Dedifferentiated amniotic fluid mesenchymal stem cell (primary cell): ENCODE measurements at regions not wholly inside any gene's neighbourhood (a gene's known extent, or its start where the extent isn't known, plus 50 kb on each side); places are given as distances from the start of the nearest gene placed in this dataset.

Source experiments
- DNase-seq: peaks from one replicate; pipeline ENCODE4 v3.0.0-alpha.2; 2016; ENCODE audit errors: extremely low spot score

DNA sequence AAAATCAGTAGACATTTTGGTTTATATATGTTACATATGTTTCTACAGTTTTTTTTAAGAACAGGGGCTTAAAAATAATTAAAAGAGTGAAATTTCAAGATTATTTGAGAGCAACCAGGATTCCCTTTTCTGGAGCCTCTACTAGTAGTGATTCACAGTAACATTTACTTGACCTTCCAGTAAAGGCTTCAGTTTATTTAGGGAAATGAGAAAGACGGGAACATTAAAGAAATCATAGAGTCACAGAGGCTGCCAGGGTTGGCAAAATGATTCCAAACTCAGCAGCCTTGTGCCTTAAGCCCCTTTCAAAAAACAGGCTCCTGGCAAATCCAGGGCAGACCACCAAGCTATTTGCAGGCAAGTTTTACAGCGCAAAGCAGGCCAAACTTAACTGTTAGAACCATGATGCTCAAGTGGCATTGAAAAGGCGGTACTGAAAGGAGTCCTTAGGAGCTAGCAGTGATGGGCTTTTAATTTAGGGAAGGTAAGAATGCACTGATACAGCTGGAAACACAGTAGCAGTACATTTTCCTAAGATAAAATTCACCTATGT lies 201.1 kb upstream of the ADAMTS9 start:
- no peak for DNase-seq

DNA sequence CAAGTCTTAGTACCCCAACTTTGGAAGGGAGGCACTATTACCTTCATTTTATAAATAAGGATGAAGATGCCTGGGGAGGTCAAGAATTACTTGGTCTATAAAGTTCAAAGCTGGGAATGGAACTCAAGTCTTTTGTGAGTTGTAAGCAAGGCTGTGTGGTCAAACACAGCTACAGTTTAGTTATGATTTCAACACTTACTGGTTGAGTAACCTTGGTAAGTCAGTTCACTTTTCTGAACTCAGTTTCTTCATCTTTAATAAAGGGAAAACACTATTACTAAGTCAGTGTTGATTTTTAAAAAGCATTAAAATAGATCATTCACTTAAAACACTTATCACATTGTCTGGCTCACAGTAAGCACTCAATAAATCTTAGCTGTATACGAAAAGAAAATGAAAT lies 200.4 kb upstream of the ADAMTS9 start:
- DNase-seq, result no peak

DNA sequence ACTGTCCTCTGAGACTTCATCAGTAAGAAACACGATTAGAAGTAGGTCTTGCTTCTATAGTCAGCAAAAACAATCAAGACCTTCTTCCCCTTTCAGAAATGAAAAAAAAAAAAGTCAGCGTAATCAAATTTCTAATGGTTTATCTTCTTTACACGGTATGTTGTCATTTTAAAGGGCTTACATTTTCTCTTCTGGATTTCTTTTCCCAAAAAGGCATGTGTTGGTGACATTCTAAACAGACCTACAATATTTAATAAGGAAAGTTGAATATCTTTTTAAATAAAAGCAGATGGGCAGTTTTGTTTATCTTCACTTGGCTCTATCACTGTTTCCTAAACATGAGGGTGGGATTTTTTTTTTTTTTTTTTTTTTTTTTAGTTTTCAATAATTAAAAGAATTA lies 197.3 kb upstream of the ADAMTS9 start:
- no peak for DNase-seq

DNA sequence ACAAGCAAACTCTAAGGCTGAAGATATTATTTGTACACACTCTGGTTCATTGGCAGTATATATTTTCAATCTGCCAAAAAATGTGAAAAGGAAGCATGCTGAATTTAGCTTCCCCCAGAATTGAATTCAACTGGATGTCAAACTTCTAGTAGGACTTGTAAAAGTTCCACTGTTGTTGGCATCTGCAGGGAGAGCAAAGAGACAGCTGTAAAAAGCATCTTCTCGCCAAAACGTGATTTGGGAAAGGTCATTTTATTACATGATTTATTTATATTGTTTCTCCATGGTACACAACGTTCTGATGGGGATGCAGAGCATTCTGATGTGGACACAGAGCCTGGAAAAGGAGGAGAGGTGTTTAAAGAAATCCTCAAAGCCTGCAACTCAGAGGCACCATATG lies 196.7 kb upstream of the ADAMTS9 start:
- DNase-seq, result no peak

DNA sequence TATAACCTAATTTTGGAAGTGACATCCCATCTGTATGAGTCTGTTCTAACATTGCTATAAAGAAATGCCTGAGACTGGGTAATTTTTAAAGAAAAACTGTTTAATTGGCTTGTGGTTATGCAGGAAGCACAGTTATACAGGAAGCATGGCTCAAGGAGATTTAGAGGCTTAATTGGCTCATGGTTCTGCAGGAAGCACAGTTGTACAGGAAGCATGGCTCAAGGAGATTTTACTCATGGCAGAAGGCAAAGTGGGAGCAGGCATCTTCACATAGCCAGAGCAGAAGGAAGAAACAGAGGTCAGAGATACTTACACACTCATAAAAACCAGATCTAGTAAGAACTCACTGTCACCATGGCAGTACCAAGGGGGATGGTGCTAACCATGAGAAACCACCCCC lies 193.1 kb upstream of the ADAMTS9 start:
- DNase-seq, result no peak

GRCh38 chr3:64878362-64878761 lies 190.6 kb upstream of the ADAMTS9 start:
- DNase-seq, result no peak

DNA sequence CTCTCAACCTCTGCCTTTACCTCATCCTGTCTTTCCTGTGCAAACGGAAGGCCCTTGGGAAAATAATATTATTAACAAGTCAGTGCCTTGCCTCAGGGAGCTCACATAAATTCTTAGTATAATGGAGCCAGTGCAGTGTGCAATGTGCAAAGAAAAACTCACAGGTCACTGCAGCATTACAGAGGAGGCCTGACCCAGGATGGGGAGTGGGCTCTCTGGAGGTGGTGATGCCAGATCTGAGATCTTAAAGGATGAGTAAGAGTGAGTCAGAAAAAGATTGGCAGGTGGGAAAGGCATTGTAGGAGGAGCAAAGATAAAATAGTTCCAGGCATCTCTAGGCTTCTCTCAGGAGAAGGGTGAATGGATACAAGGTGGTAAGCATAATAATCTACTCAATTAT lies 185.6 kb upstream of the ADAMTS9 start:
- no peak for DNase-seq

GRCh38 chr3:64872345-64872744 lies 184.5 kb upstream of the ADAMTS9 start:
- no peak for DNase-seq

DNA sequence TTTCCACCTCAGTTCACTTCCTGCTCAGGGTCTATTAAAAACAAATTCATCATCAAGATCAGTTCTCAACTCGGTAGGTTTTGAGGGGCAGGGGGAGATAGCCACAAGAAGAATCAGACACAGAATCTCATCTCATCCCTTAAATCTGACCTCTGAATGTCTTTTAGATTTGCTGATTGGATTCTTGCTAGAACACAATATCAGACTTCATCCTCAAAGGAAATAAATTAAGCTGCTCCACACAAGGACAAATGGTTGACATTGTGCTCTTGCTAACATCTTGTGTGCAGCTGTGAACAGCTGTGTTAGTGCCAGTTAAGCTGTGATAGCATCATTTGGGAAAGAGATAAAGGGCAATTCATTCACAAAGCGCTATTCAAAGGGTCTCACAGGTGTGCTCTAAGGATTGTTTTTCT lies 184.0 kb upstream of the ADAMTS9 start:
- DNase-seq, result no peak

DNA sequence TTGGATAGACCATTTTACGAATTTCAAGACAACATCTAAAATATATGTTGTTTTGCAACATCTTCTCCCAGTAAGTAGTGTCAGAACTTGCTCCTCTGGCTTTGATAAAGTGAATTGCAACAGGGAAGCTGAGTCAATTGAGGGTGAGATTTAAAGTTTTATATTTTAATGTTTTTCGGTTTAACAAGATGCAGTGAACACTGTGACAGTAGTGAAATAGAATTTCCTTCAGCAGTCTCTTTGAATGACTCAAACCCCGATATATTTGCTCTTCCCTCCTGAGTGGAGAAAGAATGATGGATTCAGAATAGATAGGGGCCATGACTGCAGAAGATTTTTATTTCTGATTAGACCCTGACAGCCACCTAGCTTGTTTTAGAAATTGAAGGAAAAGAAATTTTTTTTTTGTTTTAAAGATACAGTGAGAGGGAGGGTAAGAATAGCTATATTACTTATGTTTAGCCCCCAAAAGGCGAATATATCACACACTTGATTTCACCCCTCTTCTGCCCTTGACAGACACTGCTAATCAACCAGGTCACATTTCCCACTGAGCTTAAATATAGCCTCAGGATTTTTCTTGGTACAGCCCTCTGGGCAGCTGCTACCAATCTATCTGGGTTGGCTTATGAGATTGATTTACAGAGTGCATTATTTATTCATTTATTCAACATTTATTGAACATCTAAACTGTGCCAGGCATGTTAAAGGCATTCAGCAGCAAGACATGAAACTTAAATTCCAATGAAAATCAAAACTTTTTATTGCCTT lies 183.3 kb upstream of the ADAMTS9 start:
- no peak for DNase-seq

- no peak for DNase-seq
These were observed 179.4 kb upstream of the ADAMTS9 start for GRCh38 chr3:64867224-64867623.

DNA sequence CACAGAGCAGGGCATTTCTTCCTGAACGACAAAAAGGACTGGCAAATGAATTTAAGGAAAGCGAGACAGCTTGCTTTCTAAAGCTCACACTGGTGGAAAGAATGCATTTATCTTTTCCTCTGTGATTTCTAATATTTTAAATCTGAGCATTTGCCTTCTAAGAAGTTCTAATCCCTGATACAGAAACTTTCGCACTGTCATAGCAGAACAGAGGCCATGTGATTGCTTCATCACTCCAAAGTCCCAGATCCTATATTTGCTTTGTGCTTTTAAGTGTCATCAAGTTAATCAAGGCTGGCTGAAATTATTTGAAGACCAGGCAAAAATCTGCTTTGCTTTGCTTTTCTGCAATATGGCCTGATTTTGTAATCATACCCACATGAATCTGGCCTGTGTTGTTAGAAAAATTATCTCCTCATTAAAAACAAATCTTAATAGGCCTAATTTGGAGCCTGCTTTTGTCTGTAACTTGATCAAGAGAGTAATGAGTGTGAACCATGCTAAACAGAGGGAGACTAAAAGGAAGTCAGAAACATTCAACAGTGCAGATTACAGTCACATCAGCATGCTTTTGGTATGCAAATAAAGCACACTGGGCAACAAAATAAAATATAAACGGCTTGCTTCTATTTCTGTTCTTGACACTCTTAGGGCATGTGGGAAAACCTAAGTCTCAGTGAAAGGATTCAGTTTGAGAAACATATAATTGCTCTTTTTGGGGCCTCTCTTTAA lies 178.2 kb upstream of the ADAMTS9 start:
- no peak for DNase-seq

GRCh38 chr3:64863226-64864212 lies 175.7 kb upstream of the ADAMTS9 start:
- DNase-seq, result no peak

DNA sequence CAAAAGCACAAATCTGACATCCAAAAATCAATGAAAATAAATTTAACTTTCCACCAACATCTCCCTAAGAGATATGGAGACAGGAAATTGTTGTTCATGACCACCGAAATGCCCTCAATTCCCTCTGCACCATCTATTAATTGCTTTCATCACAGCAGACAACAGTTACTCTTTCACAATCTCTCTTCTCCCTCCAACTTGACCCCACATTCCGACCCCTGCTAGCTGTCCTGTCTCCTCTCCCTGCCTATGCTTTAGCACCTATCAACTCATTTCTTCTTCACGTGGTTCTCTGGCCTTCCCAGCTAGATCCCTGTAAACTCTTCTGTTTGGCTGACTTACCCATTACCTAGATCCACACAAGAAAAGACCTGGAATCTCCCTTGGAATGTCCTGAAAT lies 173.9 kb upstream of the ADAMTS9 start:
- no peak for DNase-seq

DNA sequence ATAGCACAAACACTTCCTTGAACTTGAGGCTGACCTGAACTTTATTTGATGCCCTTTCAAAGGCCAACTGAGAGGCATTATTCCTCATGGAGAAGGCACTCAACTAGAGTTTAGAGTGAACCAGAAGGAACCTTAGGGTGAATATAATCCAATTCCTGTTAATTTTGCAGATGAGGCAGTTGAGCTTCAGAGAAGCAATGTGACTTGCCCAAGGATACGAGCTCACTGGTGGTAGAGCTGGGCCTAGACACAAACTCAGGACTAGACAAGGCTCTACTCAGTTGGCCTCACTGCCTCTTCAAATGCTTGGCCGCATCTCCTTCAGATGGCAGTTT lies 172.7 kb upstream of the ADAMTS9 start:
- DNase-seq, result no peak

GRCh38 chr3:64859625-64860535 lies 172.1 kb upstream of the ADAMTS9 start:
- peak; percentile 18 for DNase-seq

DNA sequence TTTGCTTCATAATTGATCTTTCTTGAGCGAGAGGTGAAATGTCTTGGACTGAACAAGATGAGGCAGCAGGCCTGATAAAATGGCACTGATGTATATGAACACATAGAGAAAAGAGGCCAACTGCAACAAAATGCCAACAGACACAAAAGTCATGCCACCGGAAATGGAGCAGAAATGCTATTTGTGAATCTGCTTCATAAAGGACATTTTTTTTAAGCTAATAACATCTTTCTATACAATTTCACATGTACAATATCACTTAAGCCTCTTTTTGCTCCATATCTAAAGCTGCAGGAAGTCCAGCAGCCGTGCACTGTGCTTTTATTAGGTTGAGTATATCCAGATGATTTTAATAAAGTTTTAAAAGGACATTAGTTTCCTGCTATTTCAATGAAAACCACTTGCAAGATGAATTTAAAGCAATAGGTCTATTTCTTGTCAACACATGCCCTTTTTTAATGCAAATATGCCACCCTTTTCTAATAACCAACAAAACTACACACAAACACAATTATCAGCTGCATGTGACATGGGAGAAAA lies 169.2 kb upstream of the ADAMTS9 start:
- DNase-seq, result no peak

GRCh38 chr3:64856106-64856505 lies 168.3 kb upstream of the ADAMTS9 start:
- no peak for DNase-seq

DNA sequence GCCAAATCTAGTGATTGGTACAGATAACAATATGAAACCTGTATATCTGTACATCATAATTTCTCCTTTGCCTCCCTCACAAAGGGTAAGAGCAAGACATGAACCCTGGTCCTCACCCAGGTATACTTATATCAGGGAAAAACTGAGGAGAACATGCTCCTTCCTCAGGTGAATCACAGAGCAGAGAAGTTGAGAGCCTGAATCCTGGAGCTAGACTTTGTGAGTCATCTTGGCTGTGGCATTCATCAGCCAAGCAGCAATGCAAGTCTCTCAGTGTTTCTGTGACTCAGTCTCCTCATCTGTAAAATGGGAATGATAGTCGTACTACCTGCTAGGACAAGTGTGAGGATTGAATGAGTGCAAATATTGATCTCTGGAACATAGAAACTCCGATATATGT lies 165.7 kb upstream of the ADAMTS9 start:
- no peak for DNase-seq

DNA sequence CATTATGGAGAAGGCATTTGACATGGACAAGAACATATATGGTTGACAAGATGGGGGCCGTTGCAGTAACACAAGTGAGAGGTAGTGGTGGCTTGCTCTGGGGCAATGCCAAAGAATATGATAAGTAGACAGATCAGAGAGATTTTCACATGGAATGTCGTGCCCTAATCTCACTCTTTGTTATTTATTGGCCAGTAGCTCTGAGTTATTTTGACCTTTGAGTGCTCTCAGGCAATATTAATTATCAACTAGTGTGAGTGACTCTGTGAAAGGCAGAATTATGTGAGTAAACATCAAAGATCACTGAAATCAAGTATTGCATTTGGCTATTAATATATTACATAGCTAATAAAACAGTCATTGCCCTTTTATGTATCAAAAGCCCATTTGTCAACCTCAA lies 164.9 kb upstream of the ADAMTS9 start:
- DNase-seq, result no peak

DNA sequence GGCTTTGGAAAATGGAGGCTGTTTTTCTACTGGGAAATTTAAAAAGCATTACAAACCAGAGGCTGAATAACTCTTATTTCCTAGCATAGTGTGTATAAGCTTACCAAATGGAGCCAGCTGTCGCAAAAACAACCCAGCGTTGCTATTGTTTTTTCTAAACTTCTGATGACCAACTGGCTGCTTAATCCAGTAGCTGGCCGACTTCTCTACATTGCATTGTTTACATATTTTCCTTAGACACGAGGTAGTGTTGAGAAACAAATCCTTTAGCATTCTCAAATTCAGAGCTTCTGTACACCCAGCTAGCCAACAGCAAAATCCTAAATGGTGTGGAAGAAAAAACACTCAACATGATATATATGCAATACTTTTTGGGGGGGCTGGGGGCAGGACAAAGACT lies 161.0 kb upstream of the ADAMTS9 start:
- peak; percentile 28 for DNase-seq
